IMR-90 (cell line): ENCODE measurements at regions not wholly inside any gene's neighbourhood (a gene's known extent, or its start where the extent isn't known, plus 50 kb on each side); places are given as distances from the start of the nearest gene placed in this dataset.

ENCODE experiments used
- CEBPB ChIP-seq: IDR thresholded peaks from 2 replicates; pipeline ENCODE4 v1.6.1; 2012; ENCODE audit warnings: low read depth, low read length, improper control_type of control experiment
- CTCF ChIP-seq: conservative IDR thresholded peaks from 2 replicates; pipeline ENCODE4 v1.5.1; 2012; ENCODE audit warnings: mild to moderate bottlenecking, low read depth, low read length, improper control_type of control experiment
- MAFK ChIP-seq: IDR thresholded peaks from 2 replicates; pipeline ENCODE4 v1.6.1; 2012; ENCODE audit warnings: low read depth, low read length, improper control_type of control experiment
- MAZ ChIP-seq: IDR thresholded peaks from 2 replicates; pipeline ENCODE4 v1.6.1; 2012; ENCODE audit warnings: low read depth, mild to moderate bottlenecking, low read length, improper control_type of control experiment, moderate library complexity, borderline replicate concordance
- MXI1 ChIP-seq: IDR thresholded peaks from 2 replicates; pipeline ENCODE4 v1.6.1; 2012; ENCODE audit warnings: low read depth, mild to moderate bottlenecking, low read length, moderate library complexity, borderline replicate concordance
- POLR2A ChIP-seq: IDR thresholded peaks from 2 replicates; pipeline ENCODE4 v1.6.1; 2012; ENCODE audit warnings: mild to moderate bottlenecking, low read depth, low read length
- RCOR1 ChIP-seq: IDR thresholded peaks from 2 replicates; pipeline ENCODE4 v1.6.1; 2012; ENCODE audit warnings: mild to moderate bottlenecking, low read length, improper control_type of control experiment; ENCODE audit not compliant: insufficient replicate concordance

- no peak for TF ChIP-seq CTCF
- no peak for TF ChIP-seq CEBPB
- TF ChIP-seq MAZ, result no peak
- TF ChIP-seq POLR2A, result no peak
- TF ChIP-seq MAFK, result no peak
- TF ChIP-seq MXI1, result no peak
- TF ChIP-seq RCOR1, result no peak
These were observed 657.8 kb downstream of the MCTP2 start for GRCh38 chr15:94889153-94889552.
